Hepatocyte (in vitro differentiated cells): ENCODE measurements at regions not wholly inside any gene's neighbourhood (a gene's known extent, or its start where the extent isn't known, plus 50 kb on each side); places are given as distances from the start of the nearest gene placed in this dataset.

Source experiments
- DNase-seq: peaks from one replicate; pipeline ENCODE4 v3.0.0-alpha.2; 2016; ENCODE audit warnings: low spot score
- H2AFZ ChIP-seq: fragments of 200-600 bp; sonication (generic); 2 replicates; pipeline ENCODE4 v1.6.0; 2016; ENCODE audit warnings: antibody characterized with exemption, mild to moderate bottlenecking
- H3K27ac ChIP-seq: fragments of 200-600 bp; sonication (generic); 2 replicates; pipeline ENCODE4 v1.5.1; 2016; ENCODE audit warnings: mild to moderate bottlenecking
- H3K27me3 ChIP-seq: fragments of 200-600 bp; sonication (generic); 2 replicates; pipeline ENCODE4 v1.6.1; 2016
- H3K36me3 ChIP-seq: fragments of 200-600 bp; sonication (generic); replicated peaks from 2 replicates; pipeline ENCODE4 v1.5.1; 2016; ENCODE audit warnings: low read depth; ENCODE audit not compliant: insufficient read depth
- H3K4me1 ChIP-seq: fragments of 200-600 bp; sonication (generic); 2 replicates; pipeline ENCODE4 v1.5.1; 2016; ENCODE audit warnings: mild to moderate bottlenecking, moderate library complexity; ENCODE audit not compliant: insufficient read depth
- H3K4me2 ChIP-seq: fragments of 200-600 bp; sonication (generic); 2 replicates; pipeline ENCODE4 v1.6.0; 2016
- H3K4me3 ChIP-seq: fragments of 200-600 bp; sonication (generic); 2 replicates; pipeline ENCODE4 v1.5.1; 2016; ENCODE audit warnings: mild to moderate bottlenecking
- H3K79me2 ChIP-seq: fragments of 200-600 bp; sonication (generic); 2 replicates; pipeline ENCODE4 v1.6.0; 2017; ENCODE audit warnings: mild to moderate bottlenecking
- H3K9me2 ChIP-seq: fragments of 200-600 bp; sonication (generic); replicated peaks from 2 replicates; pipeline ENCODE4 v1.6.0; 2017; ENCODE audit warnings: mild to moderate bottlenecking; ENCODE audit not compliant: insufficient read depth
- H3K9me3 ChIP-seq: fragments of 200-600 bp; sonication (generic); 2 replicates; pipeline ENCODE4 v1.5.1; 2016; ENCODE audit warnings: low read depth, mild to moderate bottlenecking
- H4K20me1 ChIP-seq: fragments of 200-600 bp; sonication (generic); 2 replicates; pipeline ENCODE4 v1.6.0; 2016; ENCODE audit warnings: mild to moderate bottlenecking; ENCODE audit not compliant: insufficient read depth, poor library complexity, severe bottlenecking
- CTCF ChIP-seq: fragments of 200-600 bp; sonication (generic); IDR thresholded peaks from 2 replicates; pipeline ENCODE4 v1.5.1; 2016; ENCODE audit warnings: antibody characterized with exemption, mild to moderate bottlenecking; ENCODE audit not compliant: poor library complexity
- EZH2 ChIP-seq: fragments of 200-600 bp; sonication (generic); IDR thresholded peaks from 2 replicates; pipeline ENCODE4 v1.6.1; 2016; ENCODE audit warnings: antibody characterized with exemption, mild to moderate bottlenecking, borderline replicate concordance
- EZH2phosphoT487 ChIP-seq: fragments of 200-600 bp; sonication (generic); IDR thresholded peaks from one replicate; pipeline ENCODE4 v1.6.1; 2018; ENCODE audit warnings: antibody characterized with exemption, mild to moderate bottlenecking, low read depth, moderate library complexity; ENCODE audit not compliant: unreplicated experiment, severe bottlenecking
- WGBS: methylation state at CpG from one replicate; pipeline ENCODE4 v1.1.6; 2016; ENCODE audit warnings: low lambda C conversion rate; ENCODE audit errors: missing lambda C conversion rate; 5-methylcytosine and 5-hydroxymethylcytosine counted together

- no peaks in the 10 kb centered on the region for H3K9me3 ChIP-seq
- no peaks in the 10 kb centered on the region for H3K79me2 ChIP-seq
Observed at GRCh38 chrX:113966791-113967190, 617.1 kb upstream of the HTR2C start.

GRCh38 chrX:113962343-113962742 lies 621.5 kb upstream of the HTR2C start:
- DNase-seq = no peak
- 82% methylated on average over 1 of the region's 1 CpG for WGBS
- Histone ChIP-seq H3K27me3 (no peaks in the 10 kb centered on the region), H3K27ac (no peak overlapping the region), H3K4me1 (no peaks in the 10 kb centered on the region), H4K20me1 (no peaks in the 10 kb centered on the region), H3K4me2 (no peak overlapping the region), H3K4me3 (no peak overlapping the region), H3K9me3 (no peaks in the 10 kb centered on the region), H3K79me2 (no peaks in the 10 kb centered on the region), H3K9me2 (no peaks in the 10 kb centered on the region), H2AFZ (no peak overlapping the region), H3K36me3 (no peaks in the 10 kb centered on the region)
- TF ChIP-seq CTCF (no peak), EZH2 (no peak), EZH2phosphoT487 (no peak)

More at GRCh38 chrX:113966791-113967190, 617.1 kb upstream of the HTR2C start:
- no peaks in the 10 kb centered on the region for H3K9me2 ChIP-seq
- H4K20me1 ChIP-seq = no peaks in the 10 kb centered on the region
- H3K4me3 ChIP-seq = no peak overlapping the region
- H3K27ac ChIP-seq = no peak overlapping the region
- no peak for TF ChIP-seq EZH2
- no peak for TF ChIP-seq CTCF
- TF ChIP-seq EZH2phosphoT487 = no peak
- no peak overlapping the region for H3K4me2 ChIP-seq
- DNase-seq = no peak
- H3K27me3 ChIP-seq = no peaks in the 10 kb centered on the region
- H3K4me1 ChIP-seq = no peaks in the 10 kb centered on the region
- H2AFZ ChIP-seq = no peak overlapping the region
- H3K36me3 ChIP-seq = no peaks in the 10 kb centered on the region
- WGBS = 85% methylated on average over 2 of the region's 2 CpGs

GRCh38 chrX:113959912-113960626 lies 623.8 kb upstream of the HTR2C start:
- Histone ChIP-seq H3K4me1 (no peaks in the 10 kb centered on the region), H3K4me2 (no peak overlapping the region), H4K20me1 (no peaks in the 10 kb centered on the region), H3K27ac (no peak overlapping the region), H3K36me3 (no peaks in the 10 kb centered on the region), H2AFZ (no peak overlapping the region), H3K9me3 (no peaks in the 10 kb centered on the region), H3K4me3 (no peak overlapping the region), H3K79me2 (no peaks in the 10 kb centered on the region), H3K9me2 (no peaks in the 10 kb centered on the region), H3K27me3 (no peaks in the 10 kb centered on the region)
- no peak for DNase-seq
- WGBS = 42% methylated on average over 4 of the region's 4 CpGs
- no peak for TF ChIP-seq CTCF
- no peak for TF ChIP-seq EZH2
- TF ChIP-seq EZH2phosphoT487 = no peak

GRCh38 chrX:113956936-113957335 lies 627.0 kb upstream of the HTR2C start:
- Histone ChIP-seq H4K20me1 (no peaks in the 10 kb centered on the region), H3K9me3 (no peaks in the 10 kb centered on the region), H2AFZ (no peak overlapping the region), H3K9me2 (no peaks in the 10 kb centered on the region), H3K27me3 (no peaks in the 10 kb centered on the region), H3K4me2 (no peak overlapping the region), H3K36me3 (no peaks in the 10 kb centered on the region), H3K27ac (no peak overlapping the region), H3K4me1 (no peaks in the 10 kb centered on the region), H3K79me2 (no peaks in the 10 kb centered on the region), H3K4me3 (no peak overlapping the region)
- DNase-seq = no peak
- WGBS = 92% methylated on average over 6 of the region's 6 CpGs
- no peak for TF ChIP-seq CTCF
- TF ChIP-seq EZH2phosphoT487 = no peak
- TF ChIP-seq EZH2 = no peak
